Right kidney (tissue), 1 donor: ENCODE measurements at regions not wholly inside any gene's neighbourhood (a gene's known extent, or its start where the extent isn't known, plus 50 kb on each side); places are given as distances from the start of the nearest gene placed in this dataset.
"Not testable (repeated sequence)": the region's sequence is repeated elsewhere in the genome, so short reads cannot be mapped to it uniquely, and the experiment has no call there.

ENCODE experiments used
- DNase-seq: peaks from one replicate; pipeline ENCODE4 v3.0.0-alpha.2; 2016

DNA sequence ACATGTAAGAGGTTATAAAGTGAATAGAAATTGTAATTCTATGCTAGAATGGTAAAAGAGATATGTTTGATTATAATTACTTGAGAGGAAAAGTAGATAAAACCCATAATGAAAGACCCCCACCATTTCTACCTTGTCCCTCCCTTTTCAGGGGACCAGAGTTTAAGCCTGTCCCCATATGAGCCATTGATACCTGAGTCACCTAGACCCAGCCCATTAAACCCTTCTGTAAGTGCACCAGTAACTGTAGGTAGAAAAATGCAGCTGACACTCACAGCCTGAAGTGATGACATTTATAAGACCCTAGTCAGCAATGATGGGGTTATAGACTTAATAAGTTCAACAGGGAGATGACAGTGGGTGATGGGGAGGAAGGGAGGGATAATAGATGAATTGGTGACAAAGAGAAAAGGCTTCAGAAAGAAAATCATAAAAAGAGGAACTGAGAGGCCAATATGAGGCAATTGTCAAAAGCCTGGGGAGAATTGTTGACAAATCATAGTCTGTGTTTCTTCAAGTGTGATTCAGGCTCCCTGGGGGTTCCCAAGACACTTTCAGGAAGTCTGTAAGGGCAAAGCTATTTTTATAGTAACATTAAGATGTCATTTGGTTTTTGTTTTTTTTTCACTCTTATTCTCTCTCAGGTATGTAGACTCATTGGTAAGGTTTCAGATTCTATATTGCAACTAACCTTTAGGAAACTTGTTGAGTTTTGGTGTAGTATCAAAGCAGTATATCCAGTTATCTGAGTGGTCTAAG is 544.2 kb downstream of the SATB2 start:
- DNase-seq = no peak

DNA sequence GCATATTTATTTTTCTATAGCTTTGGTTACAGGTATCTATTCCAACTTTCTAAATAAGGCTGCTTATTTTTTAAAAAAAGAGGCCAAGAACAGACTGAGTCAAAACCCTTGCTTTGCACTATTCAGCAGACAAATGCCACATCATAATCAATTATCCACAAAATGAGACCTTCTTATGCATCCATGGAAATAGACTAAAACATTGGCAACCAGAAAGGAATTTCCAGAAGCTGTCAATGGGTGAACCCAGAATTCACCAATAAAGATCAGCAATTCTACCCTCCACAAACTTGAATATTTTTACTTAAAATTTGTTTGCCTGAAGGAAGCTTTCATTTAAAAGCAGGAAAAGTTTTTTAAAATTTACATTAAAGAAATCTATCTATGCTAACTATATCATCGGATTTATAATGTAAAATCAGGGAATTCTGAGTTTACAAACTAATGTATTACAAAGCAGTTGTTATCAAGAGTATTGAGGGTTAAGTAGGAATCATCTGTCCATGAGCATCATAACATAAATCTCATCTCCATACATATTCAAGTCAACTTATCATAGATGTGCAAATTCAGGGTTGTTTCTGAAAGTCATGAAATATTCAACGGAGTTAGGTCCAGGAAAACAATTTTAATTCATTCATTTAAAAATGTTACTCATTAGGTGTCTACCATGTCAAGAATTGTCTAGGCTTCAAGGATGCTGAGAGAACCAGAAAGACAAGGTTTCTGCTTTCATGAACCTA is 548.0 kb downstream of the SATB2 start:
- DNase-seq = no peak

DNA sequence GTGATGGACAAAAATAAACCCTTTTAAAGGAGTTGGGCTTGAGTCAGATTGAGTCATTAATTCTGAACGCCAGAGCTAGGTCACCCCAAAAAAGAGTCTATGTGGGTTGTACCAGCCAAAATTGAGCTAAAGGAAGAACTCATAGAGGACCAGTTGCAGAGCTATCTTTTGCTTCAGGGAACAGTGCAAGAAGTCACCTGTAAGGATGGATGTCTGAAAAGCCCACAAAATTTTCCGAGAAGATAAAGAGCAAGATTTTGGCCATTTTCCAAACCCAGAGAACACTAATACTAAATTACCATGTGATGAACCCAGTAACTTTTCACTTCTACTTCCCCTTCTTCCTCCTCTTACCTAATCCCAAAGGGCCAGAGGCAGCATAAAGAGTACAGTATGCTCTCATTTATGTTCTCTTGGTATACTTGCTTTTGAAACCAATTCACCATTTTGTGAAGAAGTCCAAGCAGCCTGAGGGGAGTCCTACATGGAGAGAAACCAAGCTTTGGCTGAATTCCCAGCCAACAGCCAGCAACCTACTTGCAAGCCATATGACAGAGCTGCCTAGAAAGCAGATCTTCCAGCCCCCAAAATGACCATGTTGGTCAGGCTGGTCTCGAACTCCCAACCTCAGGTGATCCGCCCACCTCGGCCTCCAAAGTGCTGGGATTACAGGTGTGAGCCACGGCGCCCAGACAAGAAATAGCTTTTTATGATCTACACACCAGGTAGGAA is 551.7 kb downstream of the SATB2 start:
- no peak for DNase-seq

DNA sequence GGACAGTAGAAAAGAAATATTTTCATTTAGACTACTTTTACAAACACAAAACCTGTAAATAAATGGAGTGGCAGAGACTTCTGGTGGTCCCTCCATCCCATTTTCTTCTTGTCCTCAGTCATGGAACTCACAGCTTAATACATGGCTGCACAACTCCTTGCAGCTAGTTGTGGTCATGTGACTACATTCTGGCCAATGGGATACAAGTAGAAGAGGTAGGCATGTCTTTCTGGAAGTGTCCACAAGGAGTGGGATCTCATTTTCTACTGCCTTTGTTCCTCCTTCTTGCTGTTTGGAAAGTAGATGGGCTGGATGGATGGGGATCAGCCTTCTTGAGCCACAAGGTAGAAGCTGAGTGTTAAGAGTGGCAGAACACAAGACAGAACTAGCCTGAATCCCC is 555.8 kb downstream of the SATB2 start:
- no peak for DNase-seq

DNA sequence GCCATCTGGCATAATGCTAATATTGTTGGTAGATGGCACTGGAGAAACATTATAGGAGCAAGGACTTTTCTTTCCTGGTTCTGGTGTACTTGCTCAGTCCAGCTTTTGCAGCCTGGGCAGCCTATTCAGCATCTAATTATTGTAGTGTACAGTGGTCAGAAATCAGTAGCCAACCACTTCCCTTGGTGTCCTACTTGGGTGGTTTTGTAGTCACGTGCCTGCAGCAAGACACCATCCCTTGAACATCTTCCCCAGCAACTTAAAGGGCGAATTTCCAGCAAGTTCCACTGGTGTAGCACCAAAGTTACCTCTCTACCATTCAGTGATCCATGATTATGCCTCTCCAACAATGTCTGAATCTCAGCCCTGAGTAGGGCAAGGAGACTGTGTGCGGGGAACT is 557.6 kb downstream of the SATB2 start:
- no peak for DNase-seq

DNA sequence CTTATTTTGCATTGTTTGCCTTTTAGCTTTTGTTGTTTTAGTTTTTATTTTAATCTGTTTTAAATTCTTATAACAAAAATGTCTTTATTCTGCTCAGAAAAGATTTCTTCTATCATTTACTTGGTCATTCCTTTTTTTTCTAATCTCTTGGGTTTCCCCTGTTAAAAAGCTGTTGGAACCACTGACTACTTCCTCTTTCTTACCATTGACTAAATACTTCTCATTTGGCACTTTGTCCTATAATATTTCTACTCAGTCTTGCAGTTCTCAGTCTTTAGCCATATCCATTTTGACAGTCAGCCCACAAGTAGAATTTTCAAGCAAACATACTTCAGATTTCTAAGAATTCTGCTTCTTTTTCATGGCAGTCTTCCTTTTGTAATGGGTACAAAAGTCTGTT is 567.2 kb downstream of the SATB2 start:
- DNase-seq = no peak

DNA sequence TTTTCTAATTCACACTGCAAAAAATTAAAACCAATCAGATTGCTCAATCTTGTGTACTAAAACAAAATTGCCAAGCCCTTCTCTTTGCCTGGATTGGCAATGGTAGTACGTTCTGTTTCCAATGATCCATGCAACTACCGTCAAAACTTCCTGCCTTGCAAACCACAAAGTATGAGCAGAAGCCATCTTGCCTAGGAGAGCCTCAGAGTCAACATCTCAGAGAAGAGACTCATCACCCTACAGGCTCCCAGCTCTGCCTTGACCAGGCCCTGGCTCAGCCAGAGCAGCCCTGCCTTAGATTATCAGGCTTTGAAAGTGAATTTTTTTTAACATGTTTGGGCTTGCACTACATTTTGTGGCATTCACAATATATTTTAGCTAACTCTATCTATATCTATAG is 574.1 kb downstream of the SATB2 start:
- no peak for DNase-seq

DNA sequence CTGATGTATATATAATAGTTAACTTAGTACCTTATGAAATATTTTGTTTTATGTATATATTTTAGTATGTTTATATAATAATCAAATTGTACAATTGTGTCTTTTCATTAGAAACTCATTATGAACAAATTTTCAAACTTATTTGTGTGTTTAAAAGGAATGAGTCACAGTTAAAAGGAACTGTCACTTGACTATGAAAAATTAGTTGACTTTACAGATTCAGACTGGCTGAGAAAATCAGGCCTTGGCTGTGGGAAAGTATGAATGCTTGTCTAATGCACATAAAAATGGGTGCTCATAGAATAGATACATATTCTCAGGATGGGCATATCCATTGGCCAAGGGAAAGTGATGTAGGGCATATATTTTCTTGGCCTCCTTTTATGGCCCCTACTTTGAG is 576.8 kb downstream of the SATB2 start:
- no peak for DNase-seq

DNA sequence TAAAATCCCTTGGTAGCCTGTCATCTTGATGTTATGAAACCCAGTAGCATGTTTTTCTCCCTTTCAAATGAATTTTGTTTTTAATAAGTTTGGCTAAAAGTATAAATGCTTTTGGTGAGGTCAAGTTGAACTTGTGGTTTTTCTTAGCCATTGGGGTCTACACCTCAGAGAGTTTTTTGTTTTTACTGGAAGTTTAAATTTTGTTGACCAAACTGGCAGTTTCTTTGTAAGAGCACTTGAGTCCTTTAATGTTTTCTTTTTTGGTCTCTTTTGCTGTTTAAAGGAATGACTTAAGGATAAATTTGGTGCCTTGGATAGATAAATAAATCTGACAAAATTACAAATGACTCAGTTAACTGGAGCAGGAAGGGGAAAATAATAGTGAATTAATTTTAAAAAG is 577.3 kb downstream of the SATB2 start:
- no peak for DNase-seq

DNA sequence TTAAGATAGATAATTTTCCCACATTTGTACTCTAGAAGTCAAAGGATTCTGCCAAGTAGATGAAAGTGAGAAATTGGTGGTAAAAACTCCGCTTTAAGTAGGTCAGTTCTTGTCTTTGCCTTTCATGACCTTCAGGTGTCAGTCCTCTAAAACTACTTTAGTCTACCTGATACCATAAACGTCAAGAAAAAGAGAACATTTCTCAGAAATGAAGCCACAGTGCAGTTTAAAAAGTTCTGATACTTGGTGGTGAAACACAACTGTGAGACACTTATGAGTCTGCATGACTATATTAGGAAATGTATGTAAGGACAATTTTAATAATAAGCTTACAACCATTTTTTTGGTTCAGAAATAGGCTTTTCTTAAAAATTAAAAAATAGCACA is 583.3 kb downstream of the SATB2 start:
- no peak for DNase-seq

DNA sequence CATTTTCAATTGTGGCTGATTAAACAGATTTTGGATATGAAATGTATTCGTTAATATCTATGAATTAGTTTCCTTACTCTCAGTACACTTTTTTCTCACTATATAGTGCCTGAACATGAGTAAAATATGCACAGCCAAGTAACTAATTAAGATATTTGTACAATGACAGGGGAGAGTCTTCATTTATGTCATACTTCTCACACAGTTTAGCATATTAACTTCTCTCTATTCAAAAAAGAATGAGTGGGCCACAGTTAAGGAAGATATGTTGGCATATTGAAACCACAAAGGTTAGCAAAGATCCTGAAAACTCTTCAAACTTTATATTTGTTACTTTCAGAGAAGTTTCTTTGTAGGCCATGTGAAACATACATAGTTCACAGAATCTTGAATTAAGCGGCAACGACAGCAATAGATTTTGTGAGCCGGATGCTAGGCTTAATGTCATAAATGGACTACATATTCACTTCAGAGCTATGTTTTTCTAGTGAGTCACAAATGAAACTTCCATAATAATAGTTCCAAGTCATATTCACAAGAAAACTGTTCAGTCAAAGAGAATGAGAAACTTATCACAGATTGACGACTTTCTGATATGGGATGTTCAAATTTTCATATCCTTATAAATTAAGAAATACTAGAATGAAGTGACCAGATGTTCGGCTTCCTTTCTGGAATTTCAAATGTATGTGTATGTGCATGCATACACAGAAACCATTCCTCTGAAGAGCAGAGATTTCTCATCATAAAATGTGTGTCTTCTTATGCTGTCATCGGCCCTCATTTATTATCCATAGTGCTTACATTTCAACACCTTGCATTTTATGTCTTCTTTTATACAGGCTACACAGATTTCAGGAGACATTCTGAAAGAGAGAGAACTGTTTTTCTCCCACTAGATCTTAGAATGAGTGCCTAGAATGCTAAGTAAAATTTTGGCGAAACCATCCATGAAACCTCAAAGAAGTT is 584.0 kb downstream of the SATB2 start:
- no peak for DNase-seq

DNA sequence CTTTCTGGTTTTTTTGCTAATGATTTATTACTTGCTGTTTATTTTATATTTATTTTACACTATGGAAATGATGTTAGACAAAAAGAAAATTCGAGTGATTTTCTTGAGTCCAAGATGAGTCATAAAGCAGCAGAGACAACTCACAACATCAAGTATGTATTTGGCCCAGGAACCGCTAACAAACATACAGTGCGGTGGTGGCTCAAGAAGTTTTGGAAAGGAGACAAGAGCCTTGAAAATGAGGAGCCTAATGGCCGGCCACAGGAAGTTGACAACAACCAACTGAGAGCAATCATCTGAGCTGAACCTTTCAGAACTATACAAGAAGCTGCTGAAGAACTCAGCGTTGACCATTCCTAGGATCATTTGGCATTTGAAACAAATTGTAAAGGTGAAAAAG is 594.1 kb downstream of the SATB2 start:
- DNase-seq = no peak

DNA sequence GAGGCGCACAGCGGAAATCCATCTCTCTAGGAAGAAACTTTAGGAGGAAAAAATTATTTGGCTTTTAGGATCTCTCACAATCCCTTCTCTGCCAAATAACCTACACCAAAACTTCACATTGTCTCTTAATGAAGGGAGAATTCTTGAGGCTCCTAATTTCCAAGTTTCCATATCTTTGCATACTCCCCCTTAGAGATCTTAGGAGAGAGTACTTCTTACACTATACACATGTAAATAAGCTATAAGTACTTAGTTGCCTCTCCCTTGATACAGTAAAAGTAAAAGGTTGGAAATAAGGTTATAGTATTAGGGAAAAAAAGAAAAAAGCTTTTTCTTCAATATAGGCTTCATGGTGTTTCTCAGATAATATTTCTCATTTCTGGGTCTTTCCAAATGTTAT is 596.7 kb downstream of the SATB2 start:
- no peak for DNase-seq

DNA sequence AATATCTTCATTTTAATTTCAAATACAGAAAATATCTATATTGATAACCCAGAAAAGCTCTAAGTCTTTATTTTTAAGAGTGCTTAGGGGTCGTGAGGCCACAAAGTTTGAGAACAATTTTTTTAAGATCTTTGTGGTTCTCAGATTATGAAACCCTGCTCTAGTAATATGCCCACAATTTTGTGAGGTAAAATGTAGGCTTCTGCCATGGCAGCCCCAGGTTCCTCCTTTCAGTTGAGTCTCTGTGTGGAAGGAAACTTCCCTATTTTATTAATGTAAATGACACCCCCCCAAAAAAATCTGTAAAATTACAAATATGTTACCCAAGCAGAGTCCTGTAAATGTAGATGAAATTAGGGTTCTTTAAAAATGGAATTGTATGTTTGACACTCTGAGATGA is 600.5 kb downstream of the SATB2 start:
- DNase-seq = no peak

DNA sequence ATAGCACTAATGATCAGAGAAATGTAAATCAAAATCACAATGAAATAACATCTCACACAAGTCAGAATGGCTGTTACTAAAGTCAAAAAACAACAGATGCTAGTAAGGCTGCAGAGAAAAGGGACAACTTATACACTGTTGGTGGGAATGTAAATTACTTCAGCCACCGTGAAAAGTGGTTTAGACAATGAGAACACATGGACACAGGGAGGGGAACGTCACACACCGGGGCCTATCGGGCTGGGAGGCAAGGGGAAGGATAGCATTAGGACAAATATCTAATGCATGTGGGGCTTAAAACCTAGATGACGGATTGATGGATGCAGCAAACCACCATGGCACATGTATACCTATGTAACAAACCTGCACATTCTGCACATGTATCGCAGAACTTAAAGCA is 602.0 kb downstream of the SATB2 start:
- not testable (repeated sequence) for DNase-seq

DNA sequence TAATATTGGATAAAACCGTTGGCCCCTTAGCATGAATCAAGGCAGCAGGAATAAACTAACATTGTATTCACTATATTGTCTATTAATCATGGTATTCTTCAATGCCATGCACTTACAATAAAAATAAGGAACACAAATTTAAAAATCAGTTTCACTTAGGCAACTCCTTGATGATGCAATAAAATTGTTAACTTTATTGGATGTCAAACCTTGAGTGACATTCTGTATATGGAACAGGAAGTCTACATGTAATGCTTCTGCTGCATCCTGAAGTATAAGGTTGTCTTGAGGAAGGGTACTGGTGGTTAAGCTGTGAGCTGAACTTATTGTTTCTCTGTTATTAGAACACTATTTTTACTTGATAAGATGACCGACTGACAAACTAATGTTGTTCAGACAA is 605.5 kb downstream of the SATB2 start:
- no peak for DNase-seq

DNA sequence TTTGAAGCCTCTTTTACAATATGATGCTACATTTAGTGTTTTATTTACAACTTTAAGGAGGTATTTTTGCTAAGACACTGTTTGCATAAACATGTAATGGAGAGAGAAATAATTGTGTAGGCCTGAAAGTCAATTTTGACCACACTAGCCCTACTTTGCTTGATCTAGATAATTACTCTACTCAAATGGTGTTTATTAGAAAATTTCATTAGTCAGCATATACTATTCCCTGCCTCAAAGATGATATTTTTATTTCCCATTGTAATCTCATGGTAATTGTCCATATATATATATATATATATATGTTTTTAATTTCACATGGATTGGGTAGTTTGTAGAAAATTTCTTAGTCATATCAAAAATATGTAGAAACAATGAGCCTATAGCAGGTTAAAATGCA is 632.2 kb downstream of the SATB2 start:
- no peak for DNase-seq

DNA sequence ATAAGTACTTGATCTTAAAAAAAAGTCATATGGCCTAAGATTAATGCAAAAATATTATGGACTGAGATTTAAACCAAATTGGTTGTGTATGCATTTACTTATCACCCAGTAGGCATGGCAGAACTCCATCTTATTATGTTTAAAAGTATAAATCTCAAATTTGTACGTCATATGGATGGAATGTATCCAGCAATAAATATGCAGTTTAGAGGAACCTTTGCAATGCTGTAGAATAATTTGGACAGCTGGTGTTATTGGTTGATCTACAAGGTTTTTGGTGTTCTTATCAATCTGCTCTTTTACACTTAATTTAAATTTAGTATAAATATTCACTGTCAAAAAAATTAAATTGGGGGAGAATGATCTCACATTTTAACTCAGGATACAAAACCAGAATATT is 640.2 kb downstream of the SATB2 start:
- no peak for DNase-seq

DNA sequence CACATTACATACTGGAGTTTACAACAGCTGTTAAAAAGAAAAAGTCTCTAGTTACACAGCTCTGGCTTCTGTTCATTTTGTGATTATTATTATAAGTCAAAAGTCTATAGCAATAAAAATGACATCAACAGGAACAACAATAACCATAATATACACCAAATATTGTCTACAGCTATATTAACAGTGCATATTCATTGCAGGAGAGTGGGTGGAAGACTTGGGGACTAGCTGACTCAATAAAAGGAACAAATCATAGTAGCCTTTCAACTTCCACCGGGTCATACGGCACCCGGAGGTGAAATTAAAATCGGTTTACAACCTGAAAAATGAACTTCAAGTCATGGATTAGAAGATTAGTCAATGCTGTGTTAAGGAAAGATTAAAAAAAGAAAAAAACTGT is 642.1 kb downstream of the SATB2 start:
- no peak for DNase-seq

DNA sequence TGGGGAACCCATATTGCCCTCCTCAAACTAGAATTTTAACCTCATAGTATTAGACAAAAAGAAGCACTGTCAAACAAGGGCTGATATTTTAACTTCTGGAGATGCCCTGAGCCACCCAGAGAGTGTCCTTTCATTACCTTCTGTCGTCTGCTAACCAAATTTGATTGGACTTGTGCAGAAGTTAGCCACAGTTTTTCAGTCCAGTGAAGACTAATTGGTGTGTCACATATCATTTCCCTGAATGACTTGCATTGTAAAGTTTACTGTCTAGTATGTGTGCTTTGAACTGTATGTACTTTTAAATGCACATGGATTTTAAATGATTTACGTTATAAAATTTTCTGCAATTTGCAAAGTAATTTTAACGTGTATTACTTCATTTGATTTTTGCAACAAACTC is 646.5 kb downstream of the SATB2 start:
- DNase-seq = no peak

DNA sequence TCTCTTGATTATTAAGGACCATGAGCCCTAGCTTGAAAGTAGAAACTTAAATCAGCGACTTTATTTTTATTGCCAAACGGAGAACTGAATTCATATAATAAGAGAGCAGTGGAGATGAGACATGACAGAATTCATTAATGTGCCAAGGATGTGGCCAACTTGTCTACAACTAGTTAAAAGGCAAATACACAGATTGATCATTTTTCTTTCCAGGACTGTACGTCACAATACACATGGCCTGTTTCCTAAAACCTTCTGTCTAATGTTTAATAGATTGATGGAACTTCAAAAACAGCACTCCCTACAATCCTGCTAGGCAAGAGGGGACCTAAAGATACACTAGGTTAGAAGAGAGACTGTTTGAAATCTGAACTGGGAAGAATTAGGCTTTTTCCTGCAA is 647.8 kb downstream of the SATB2 start:
- no peak for DNase-seq

DNA sequence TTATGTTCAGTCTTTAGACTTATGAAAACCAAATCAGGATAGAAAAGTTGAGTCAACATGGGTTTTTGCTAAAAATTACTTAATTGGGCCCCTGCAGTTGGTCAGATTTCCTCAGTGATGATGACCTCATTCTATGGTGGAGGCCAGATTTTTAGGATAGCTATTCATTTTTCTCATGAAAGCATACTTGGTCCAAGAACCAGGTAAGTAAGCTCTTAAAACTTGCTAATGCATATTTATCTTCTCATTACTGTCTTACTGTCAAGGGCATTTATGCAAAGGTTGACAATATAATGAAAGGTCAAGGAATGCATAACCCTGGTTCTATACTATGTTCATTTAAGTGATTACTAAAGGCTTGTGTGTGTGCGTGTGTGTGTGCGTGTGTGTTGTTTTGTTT is 650.6 kb downstream of the SATB2 start:
- DNase-seq = no peak
